DND-41 (cell line): ENCODE measurements at regions not wholly inside any gene's neighbourhood (a gene's known extent, or its start where the extent isn't known, plus 50 kb on each side); places are given as distances from the start of the nearest gene placed in this dataset.

ENCODE experiments used
- EZH2 ChIP-seq: IDR thresholded peaks from 3 replicates; pipeline ENCODE4 v1.6.1; 2012; ENCODE audit warnings: borderline replicate concordance, low read depth, mild to moderate bottlenecking, moderate library complexity, low read length, inconsistent platforms; ENCODE audit not compliant: severe bottlenecking
- TF ChIP-seq, protein P1 (sequence below): IDR thresholded peaks from 2 replicates; pipeline ENCODE4 v1.5.1; 2012; ENCODE audit warnings: borderline replicate concordance, low read length, moderate library complexity, mild to moderate bottlenecking; ENCODE audit not compliant: poor library complexity, severe bottlenecking; ENCODE audit errors: extremely low read depth

DNA sequence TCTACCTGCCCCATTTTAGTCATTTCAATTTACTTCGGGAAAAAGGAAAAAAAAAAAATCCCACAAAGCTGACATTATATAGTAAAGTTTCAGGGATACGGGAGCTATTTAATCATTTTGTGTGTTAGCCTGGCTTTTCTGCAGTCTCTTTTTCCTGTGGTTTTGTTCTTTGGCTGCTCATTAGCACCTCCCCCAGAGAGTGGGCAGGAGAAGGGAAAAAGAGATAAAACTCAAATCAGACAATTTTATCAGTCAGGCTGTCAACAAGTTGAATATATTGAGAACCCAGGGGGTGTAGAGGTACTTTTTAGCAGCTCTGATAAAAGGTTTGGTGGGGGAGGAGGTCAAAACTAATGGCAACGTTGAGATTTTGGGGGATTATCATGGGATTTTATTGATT lies 559.0 kb upstream of the PSMD7 start:
- TF ChIP-seq, protein P1, sequence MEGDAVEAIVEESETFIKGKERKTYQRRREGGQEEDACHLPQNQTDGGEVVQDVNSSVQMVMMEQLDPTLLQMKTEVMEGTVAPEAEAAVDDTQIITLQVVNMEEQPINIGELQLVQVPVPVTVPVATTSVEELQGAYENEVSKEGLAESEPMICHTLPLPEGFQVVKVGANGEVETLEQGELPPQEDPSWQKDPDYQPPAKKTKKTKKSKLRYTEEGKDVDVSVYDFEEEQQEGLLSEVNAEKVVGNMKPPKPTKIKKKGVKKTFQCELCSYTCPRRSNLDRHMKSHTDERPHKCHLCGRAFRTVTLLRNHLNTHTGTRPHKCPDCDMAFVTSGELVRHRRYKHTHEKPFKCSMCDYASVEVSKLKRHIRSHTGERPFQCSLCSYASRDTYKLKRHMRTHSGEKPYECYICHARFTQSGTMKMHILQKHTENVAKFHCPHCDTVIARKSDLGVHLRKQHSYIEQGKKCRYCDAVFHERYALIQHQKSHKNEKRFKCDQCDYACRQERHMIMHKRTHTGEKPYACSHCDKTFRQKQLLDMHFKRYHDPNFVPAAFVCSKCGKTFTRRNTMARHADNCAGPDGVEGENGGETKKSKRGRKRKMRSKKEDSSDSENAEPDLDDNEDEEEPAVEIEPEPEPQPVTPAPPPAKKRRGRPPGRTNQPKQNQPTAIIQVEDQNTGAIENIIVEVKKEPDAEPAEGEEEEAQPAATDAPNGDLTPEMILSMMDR: no peak
- TF ChIP-seq EZH2: no peak
